ENCODE measurements at regions not wholly inside any gene's neighbourhood (a gene's known extent, or its start where the extent isn't known, plus 50 kb on each side); places are given as distances from the start of the nearest gene placed in this dataset.

- Mint-ChIP-seq H3K9me3 (peaks cover 5% of the 10 kb centered on the region), H3K36me3 (ENCODE audit: low read depth) (no peaks in the 10 kb centered on the region), H3K4me1 (no peaks in the 10 kb centered on the region), H3K27me3 (ENCODE audit: insufficient read depth) (peaks cover 29% of the 10 kb centered on the region), H3K27ac (no peak overlapping the region), H3K4me3 (no peak overlapping the region)
- Histone ChIP-seq H3K9ac (ENCODE audit: extremely low read depth, low read length, poor library complexity, severe bottlenecking) (no peak overlapping the region), H3K4me1 (ENCODE audit: control insufficient read depth, insufficient read depth, low read length) (no peaks in the 10 kb centered on the region), H3K27ac (ENCODE audit: low read depth, low read length) (no peak overlapping the region), H3K36me3 (ENCODE audit: control insufficient read depth, insufficient read depth, low read length) (no peaks in the 10 kb centered on the region), H3K27me3 (ENCODE audit: control insufficient read depth, insufficient read depth, low read length, poor library complexity, severe bottlenecking) (no peaks in the 10 kb centered on the region), H3K4me3 (ENCODE audit: low read length) (no peak overlapping the region), H3K9me3 (ENCODE audit: control insufficient read depth, low read length) (no peaks in the 10 kb centered on the region)
- TF ChIP-seq, protein P1, sequence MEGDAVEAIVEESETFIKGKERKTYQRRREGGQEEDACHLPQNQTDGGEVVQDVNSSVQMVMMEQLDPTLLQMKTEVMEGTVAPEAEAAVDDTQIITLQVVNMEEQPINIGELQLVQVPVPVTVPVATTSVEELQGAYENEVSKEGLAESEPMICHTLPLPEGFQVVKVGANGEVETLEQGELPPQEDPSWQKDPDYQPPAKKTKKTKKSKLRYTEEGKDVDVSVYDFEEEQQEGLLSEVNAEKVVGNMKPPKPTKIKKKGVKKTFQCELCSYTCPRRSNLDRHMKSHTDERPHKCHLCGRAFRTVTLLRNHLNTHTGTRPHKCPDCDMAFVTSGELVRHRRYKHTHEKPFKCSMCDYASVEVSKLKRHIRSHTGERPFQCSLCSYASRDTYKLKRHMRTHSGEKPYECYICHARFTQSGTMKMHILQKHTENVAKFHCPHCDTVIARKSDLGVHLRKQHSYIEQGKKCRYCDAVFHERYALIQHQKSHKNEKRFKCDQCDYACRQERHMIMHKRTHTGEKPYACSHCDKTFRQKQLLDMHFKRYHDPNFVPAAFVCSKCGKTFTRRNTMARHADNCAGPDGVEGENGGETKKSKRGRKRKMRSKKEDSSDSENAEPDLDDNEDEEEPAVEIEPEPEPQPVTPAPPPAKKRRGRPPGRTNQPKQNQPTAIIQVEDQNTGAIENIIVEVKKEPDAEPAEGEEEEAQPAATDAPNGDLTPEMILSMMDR (conservative IDR thresholded peaks at IDR 0.05), result no peak
- DNase-seq, result no peak
- 92 to 94% methylated on average over 2 to 4 of the region's 4 CpGs for WGBS, 2 experiments (ENCODE audit: insufficient coverage in 1 of 2, insufficient read length in 1 of 2)
Observed at GRCh38 chr20:60786686-60787217, 465.3 kb upstream of the CDH4 start.

- Histone ChIP-seq H3K9ac (ENCODE audit: extremely low read depth, low read length, poor library complexity, severe bottlenecking) (no peak overlapping the region), H3K4me1 (ENCODE audit: control insufficient read depth, insufficient read depth, low read length) (no peaks in the 10 kb centered on the region), H3K4me3 (ENCODE audit: low read length) (no peak overlapping the region), H3K36me3 (ENCODE audit: control insufficient read depth, insufficient read depth, low read length) (no peaks in the 10 kb centered on the region), H3K27me3 (ENCODE audit: control insufficient read depth, insufficient read depth, low read length, poor library complexity, severe bottlenecking) (no peaks in the 10 kb centered on the region), H3K27ac (ENCODE audit: low read depth, low read length) (no peak overlapping the region), H3K9me3 (ENCODE audit: control insufficient read depth, low read length) (no peaks in the 10 kb centered on the region)
- Mint-ChIP-seq H3K9me3 (peaks cover 5% of the 10 kb centered on the region), H3K27me3 (ENCODE audit: insufficient read depth) (peaks cover 33% of the 10 kb centered on the region), H3K36me3 (ENCODE audit: low read depth) (no peaks in the 10 kb centered on the region), H3K27ac (no peak overlapping the region), H3K4me3 (no peak overlapping the region), H3K4me1 (no peaks in the 10 kb centered on the region)
- WGBS, 2 experiments (ENCODE audit: insufficient coverage in 1 of 2, insufficient read length in 1 of 2), result 75 to 78% methylated on average over 3 of the region's 4 CpGs
- no peak for DNase-seq
- TF ChIP-seq, protein P1 (conservative IDR thresholded peaks at IDR 0.05), result no peak
Observed at GRCh38 chr20:60787276-60787675, 464.8 kb upstream of the CDH4 start.

- H3K27ac Mint-ChIP-seq, result no peak overlapping the region
- H3K9ac ChIP-seq (ENCODE audit: extremely low read depth, low read length, poor library complexity, severe bottlenecking), result no peak overlapping the region
- H3K4me3 ChIP-seq (ENCODE audit: low read length), result no peak overlapping the region
- DNase-seq, result no peak
- H3K9me3 Mint-ChIP-seq, result peaks cover 5% of the 10 kb centered on the region
- 60 to 88% methylated on average over 1 to 3 of the region's 3 CpGs for WGBS, 2 experiments (ENCODE audit: insufficient coverage in 1 of 2, insufficient read length in 1 of 2)
- H3K9me3 ChIP-seq (ENCODE audit: control insufficient read depth, low read length), result no peaks in the 10 kb centered on the region
- no peaks in the 10 kb centered on the region for H3K27me3 ChIP-seq (ENCODE audit: control insufficient read depth, insufficient read depth, low read length, poor library complexity, severe bottlenecking)
- H3K4me3 Mint-ChIP-seq, result no peak overlapping the region
- H3K36me3 ChIP-seq (ENCODE audit: control insufficient read depth, insufficient read depth, low read length), result no peaks in the 10 kb centered on the region
- H3K27ac ChIP-seq (ENCODE audit: low read depth, low read length), result no peak overlapping the region
- TF ChIP-seq, protein P1 (conservative IDR thresholded peaks at IDR 0.05), result no peak
- H3K4me1 Mint-ChIP-seq, result no peaks in the 10 kb centered on the region
- H3K36me3 Mint-ChIP-seq (ENCODE audit: low read depth), result no peaks in the 10 kb centered on the region
- H3K4me1 ChIP-seq (ENCODE audit: control insufficient read depth, insufficient read depth, low read length), result no peaks in the 10 kb centered on the region
- H3K27me3 Mint-ChIP-seq (ENCODE audit: insufficient read depth), result peaks cover 37% of the 10 kb centered on the region
Observed at GRCh38 chr20:60788070-60788469, 464.0 kb upstream of the CDH4 start.

Data from endodermal cell (in vitro differentiated cells).